NCI-H1436 treated with DMSO at 0.1 percent for 48 hours (cell line): ENCODE measurements at regions not wholly inside any gene's neighbourhood (a gene's known extent, or its start where the extent isn't known, plus 50 kb on each side); places are given as distances from the start of the nearest gene placed in this dataset.

Experiments used
- DNase-seq: peaks from one replicate; lab custom pipeline; 2025; lab: John Stamatoyannopoulos, UW

DNA sequence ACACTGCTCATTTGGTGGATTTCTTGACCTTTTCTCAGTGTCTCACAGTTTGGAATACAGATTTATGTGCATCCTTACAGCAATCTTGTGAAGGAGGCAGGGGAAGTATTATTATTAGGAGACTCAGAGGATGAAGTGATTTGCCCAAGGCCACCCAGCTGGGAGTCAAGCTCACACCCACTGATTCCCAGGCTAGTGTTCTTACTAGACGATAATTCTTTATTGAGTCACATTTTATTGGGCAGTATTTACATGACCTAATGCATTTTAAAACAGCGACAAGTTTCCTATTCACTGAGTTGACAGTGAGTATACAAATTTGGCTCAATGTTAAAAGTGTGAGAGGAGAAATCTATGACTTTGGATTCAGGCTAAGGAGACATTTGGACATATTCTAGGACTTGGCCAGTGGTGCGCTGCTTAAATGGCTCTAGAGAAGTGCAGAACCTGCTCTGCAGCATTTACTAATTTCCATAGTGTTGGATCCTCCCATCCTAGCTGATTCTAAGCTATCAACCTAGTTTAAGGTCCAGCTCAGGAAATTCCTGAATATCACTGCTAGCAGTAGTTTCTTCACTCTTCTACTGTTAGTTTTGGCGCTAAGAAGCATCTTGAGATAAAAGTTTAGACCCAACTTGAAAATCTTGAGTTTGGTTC, 199.3 kb downstream of the MTX2 start:
- no peak for DNase-seq

- DNase-seq = no peak
Measured at GRCh38 chr2:176470713-176471112, 201.5 kb downstream of the MTX2 start.

- DNase-seq = no peak
Measured at GRCh38 chr2:176471949-176472348, 202.7 kb downstream of the MTX2 start.

- DNase-seq = peak; percentile 73
Measured at GRCh38 chr2:176473177-176473576, 203.9 kb downstream of the MTX2 start.

GRCh38 chr2:176473851-176474250, 204.6 kb downstream of the MTX2 start:
- no peak for DNase-seq

DNA sequence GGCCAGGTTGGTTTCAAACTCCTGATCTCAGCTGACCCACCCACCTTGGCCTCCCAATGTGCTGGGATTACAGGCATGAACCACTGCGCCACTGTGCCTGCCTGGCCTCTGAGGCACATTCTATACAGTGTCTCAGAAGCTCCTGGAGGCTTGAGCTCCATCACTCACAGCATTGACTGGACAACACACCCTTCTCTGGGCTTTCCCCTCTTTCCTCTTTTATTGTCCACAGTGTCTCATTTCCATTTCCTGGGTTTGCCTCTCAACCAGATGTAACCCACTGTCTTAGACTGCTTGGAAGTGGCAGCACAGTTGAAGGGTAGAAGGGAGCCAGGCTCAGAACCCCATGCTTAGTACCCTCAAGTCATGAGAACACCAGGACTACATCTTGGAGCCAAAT, 208.1 kb downstream of the MTX2 start:
- DNase-seq = no peak

DNA sequence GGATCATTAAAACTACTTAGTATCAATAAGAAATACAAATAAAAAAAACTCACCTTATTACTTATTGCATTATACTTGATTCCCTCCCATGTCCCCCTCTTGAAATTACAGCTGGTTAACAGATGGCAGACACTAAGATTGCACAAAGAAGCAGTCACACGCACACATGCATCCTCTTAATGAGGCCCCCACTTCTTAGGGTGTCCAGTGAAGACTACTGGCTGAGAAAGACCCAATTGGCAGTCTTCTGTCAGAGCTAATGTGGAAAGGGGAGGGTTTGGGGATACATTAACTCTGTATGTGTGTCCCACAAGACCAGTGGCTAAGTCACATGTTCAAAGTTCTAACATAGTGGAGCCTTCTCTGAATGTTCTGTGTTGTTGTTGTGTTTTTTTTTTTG, 210.7 kb downstream of the MTX2 start:
- DNase-seq = no peak

DNA sequence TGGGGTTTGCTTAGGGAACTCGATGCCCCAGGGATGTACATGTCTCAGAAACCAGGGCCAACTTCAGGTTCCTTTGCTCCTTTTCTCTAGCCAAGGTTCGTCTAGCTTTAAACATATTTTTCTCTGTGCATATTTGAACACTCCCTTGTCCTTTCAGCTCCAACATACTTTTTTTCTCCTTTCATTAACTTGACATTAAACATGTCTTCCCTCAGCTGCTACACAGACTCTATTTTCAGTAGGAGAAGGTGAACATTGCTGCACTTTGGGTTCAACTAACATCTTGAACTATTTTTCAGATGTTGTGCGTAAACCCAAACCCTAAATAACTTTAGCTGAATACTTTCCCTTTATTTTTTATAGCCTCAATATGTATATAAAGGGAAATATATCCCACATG, 212.9 kb downstream of the MTX2 start:
- DNase-seq = no peak

- no peak for DNase-seq
Measured at GRCh38 chr2:176483476-176483875, 214.2 kb downstream of the MTX2 start.

DNA sequence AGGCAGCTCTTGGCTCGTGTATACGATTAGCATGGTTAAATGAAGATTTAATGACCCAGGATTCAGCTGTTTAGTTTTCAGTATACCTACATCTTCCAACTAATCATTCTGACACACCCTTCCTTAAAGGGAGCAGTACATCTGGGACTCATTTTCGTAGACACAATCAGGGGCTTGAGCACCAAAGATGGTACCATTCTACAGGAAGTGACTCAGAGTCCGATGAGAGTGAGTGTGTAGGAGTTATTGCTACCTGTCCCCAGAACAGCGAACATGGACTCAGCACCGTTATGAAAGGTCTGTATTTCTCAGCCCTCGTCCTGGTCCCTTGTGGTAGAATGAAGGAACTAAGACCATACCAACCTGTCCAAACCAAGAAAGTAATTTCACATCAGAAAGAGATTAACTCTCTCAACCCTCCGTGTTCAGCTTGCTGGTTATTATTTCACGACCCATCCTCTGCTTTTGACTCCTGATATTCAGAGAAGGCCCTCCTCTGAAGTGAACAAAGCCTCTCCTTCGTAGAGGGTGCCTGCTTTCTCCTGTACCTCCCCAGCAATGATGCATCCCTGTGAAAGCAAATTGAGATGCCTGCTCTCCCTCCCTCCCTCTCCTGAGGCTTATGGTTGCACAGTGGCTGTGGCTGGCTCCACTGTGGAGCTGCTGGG, 214.8 kb downstream of the MTX2 start:
- DNase-seq = no peak

- no peak for DNase-seq
Measured at GRCh38 chr2:176484838-176485237, 215.6 kb downstream of the MTX2 start.

DNA sequence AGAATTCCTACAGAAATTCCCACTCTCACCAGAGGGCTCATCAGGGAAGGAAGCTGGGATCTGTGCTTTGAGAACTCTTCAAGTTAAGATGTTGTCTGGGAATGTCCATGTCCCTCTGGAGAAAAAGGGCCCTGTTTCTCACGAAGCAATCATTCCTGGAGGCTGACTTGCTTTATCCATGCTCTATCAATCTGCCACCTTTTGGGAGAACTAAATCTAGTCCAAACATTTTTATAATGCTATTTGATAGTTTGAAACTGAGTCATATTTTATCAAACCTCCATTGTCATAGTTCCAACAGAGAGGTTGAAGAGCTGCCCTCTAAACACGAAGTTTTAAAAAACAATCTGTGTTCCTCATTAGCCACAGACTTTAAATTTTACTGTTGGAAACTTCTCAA, 219.2 kb downstream of the MTX2 start:
- no peak for DNase-seq

- no peak for DNase-seq
Measured at GRCh38 chr2:176490061-176490861, 221.0 kb downstream of the MTX2 start.

DNA sequence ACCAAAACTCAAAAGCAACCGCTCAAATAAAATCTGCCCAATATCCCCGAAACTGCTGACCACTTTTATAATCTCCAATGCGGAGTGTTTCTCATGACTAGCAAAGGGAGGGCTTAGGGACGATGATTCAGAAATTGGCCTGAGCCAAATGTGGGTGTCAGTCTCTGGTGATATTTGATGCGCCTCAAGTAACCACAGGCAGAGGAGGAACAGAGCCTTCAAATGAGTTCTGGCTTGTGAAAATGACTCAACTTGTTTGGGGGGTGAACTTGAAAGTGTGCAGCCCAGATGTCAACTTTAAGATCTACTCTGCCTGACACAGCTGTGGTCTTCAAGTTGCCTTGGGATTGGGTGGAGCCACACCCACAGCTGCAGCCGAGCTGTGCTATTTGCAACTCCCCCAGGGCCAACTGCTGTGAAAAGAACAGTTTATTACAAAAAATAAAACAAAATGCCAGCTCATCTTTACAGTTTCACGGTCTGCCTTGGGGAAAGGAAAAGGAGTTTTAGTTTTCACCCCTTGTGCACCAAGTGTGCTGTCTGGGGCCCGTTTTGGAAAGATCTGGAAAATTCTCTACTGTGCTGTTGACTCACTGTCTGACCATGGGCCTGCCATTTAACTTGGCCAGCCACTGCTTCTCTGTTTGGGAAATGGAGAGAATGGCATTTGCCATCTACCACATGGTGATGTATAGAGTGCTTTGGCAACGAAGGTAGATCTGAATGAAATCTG, 222.1 kb downstream of the MTX2 start:
- no peak for DNase-seq

DNA sequence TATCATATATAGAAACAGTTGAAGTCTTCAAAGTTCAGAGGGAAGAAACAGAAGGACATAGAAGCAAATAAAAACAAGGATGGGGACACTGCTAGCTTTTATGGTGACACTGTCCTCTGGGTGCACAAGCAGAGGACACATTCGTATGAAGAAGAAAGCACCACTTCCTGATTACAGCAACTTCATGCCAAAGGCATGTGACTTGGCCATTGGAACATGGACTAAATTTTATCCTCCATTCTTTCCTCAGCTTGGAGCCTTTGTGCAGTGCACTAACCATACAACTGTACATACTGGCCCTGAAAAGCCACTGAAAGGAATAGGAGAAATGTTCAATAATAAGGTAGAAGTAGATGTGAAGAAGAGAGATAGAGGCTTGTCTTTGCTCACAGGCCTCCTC, 223.3 kb downstream of the MTX2 start:
- no peak for DNase-seq

DNA sequence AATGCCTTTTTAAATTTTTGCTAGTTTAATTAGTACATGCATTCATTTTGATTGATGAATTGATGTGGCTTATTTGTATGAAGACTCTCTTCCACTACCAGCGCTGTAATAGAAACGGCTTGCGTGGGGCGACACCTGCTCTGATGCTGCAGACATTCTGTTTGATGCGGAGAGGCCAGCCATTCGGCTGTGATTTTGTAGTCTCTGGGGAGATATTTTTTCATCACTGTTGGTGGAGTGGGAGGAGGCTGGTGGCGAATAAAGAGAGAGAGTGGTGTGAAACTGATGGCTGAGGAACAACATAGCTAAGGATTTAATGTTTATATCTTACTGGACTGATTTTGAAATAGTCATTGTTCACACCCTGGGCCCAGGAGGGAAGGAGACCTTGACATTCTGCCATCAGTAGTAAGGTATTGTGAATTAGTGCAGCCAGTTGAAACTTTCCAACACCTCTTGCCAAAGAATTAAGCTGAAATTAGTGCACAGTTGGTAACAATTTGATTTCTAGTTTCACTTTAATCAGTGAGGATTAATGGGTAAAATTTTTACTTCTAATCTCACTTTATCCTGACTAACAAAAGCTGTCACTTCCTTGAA, 224.1 kb downstream of the MTX2 start:
- peak; percentile 60 for DNase-seq

GRCh38 chr2:176493909-176494308, 224.7 kb downstream of the MTX2 start:
- no peak for DNase-seq

- DNase-seq = no peak
Measured at GRCh38 chr2:176494949-176495353, 225.7 kb downstream of the MTX2 start.

DNA sequence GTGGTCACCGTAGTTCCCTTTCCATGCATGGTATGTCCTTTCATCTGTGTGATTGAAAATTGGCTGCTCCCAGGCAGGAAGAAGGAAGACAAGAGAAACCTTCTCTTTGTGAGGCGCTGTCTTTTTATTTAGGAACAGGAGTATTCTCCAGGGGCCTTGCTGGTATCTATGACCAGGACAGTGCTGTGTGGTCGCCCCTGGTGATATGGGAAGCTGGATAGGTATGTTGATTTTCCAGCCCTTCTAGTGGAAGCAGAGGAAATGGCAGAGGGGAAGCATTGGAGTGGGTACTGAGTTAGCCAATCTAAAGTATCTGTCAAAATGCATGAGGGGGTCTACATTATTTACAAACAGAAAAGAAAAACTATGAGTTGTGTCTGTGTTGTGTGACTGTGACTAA, 226.6 kb downstream of the MTX2 start:
- DNase-seq = no peak

GRCh38 chr2:176496761-176497160, 227.5 kb downstream of the MTX2 start:
- DNase-seq = no peak

DNA sequence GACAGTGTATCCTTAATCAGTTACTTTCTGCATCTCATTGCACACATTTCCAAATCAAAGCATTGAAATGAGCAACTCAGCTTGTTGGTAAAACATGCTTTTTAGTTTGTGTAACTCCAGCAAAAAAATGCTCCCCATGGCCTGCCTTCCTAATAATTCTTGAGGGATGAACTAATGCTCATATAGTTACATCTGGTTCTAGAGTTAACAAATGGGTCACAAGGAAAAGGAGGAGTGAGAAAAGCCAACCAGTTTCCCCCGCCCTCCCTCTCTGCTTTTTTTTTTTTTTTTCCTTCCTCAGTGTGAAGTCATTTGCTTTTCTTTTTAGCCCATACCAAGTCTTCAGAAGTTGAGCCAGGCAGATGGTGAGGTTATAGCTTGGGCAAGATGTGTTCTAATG, 231.7 kb downstream of the MTX2 start:
- DNase-seq = no peak

GRCh38 chr2:176501617-176502016, 232.4 kb downstream of the MTX2 start:
- no peak for DNase-seq
